ENCODE measurements at regions not wholly inside any gene's neighbourhood (a gene's known extent, or its start where the extent isn't known, plus 50 kb on each side); places are given as distances from the start of the nearest gene placed in this dataset.

- H3K4me3 ChIP-seq (ENCODE audit: control extremely low read depth in 1 of 5, extremely low read depth in 1 of 5, insufficient read depth in 1 of 5, low read depth in 2 of 5, low read length in 4 of 5) = no peak overlapping the region
- no peaks in the 10 kb centered on the region for H3K36me3 ChIP-seq (replicated peaks in 1 of 2; ENCODE audit: control extremely low read depth in 1 of 2, control insufficient read depth in 1 of 2, extremely low read depth in 1 of 2, insufficient read depth in 2 of 2, low read length in 1 of 2)
- no peak overlapping the region for H3K4me2 ChIP-seq (replicated peaks; ENCODE audit: low read depth, low read length, poor library complexity, severe bottlenecking)
- H3K27ac ChIP-seq (ENCODE audit: low read length in 2 of 2) = no peak overlapping the region
- DNase-seq = no peak
- POLR2A ChIA-PET = no interaction called here
- H3K79me2 ChIP-seq (ENCODE audit: control insufficient read depth, insufficient read depth, low read length) = no peaks in the 10 kb centered on the region
- CTCF ChIA-PET = no interaction called here
- Mint-ChIP-seq H3K27me3 (no peaks in the 10 kb centered on the region), H3K9me3 (ENCODE audit: insufficient read depth) (no peaks in the 10 kb centered on the region), H3K27ac (no peak overlapping the region), H3K4me1 (peaks cover 17% of the 10 kb centered on the region), H3K4me3 (no peak overlapping the region)
- ATAC-seq (ENCODE audit: low read depth) = no peak
- TF ChIP-seq EZH2 (IDR thresholded peaks at IDR 0.05; ENCODE audit: borderline replicate concordance, insufficient read depth, low read depth, low read length, poor library complexity, severe bottlenecking) = no peak
- TF ChIP-seq, protein P1, sequence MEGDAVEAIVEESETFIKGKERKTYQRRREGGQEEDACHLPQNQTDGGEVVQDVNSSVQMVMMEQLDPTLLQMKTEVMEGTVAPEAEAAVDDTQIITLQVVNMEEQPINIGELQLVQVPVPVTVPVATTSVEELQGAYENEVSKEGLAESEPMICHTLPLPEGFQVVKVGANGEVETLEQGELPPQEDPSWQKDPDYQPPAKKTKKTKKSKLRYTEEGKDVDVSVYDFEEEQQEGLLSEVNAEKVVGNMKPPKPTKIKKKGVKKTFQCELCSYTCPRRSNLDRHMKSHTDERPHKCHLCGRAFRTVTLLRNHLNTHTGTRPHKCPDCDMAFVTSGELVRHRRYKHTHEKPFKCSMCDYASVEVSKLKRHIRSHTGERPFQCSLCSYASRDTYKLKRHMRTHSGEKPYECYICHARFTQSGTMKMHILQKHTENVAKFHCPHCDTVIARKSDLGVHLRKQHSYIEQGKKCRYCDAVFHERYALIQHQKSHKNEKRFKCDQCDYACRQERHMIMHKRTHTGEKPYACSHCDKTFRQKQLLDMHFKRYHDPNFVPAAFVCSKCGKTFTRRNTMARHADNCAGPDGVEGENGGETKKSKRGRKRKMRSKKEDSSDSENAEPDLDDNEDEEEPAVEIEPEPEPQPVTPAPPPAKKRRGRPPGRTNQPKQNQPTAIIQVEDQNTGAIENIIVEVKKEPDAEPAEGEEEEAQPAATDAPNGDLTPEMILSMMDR (IDR thresholded peaks at IDR 0.05) = no peak
- no peaks in the 10 kb centered on the region for H4K20me1 ChIP-seq (ENCODE audit: control insufficient read depth, insufficient read depth, low read length, poor library complexity, severe bottlenecking)
- no peaks in the 10 kb centered on the region for H3K9me3 ChIP-seq (ENCODE audit: control extremely low read depth in 1 of 3, control insufficient read depth in 2 of 3, insufficient read depth in 1 of 3, low read length in 2 of 3)
- no peaks in the 10 kb centered on the region for H3K27me3 ChIP-seq (replicated peaks in 1 of 4; ENCODE audit: control extremely low read depth in 1 of 4, control insufficient read depth in 3 of 4, insufficient read depth in 4 of 4, low read length in 3 of 4)
- peaks cover 0 to 8% of the 10 kb centered on the region in 2 donors for H3K4me1 ChIP-seq (ENCODE audit: control insufficient read depth in 2 of 2, insufficient read depth in 2 of 2, low read length in 2 of 2)
- H3K9ac ChIP-seq (ENCODE audit: low read length) = no peak overlapping the region
- 97% methylated on average over 3 of the region's 3 CpGs for WGBS (ENCODE audit: insufficient coverage)
- intact Hi-C loops (cut with micrococcal nuclease) = no loop called here
- H2AFZ ChIP-seq (ENCODE audit: insufficient read depth, low read depth, low read length, poor library complexity, severe bottlenecking) = no peak overlapping the region
Measured at GRCh38 chr7:41808541-41808940, 105.7 kb upstream of the INHBA start.

GRCh38 chr7:41803569-41803968 lies 100.7 kb upstream of the INHBA start:
- Mint-ChIP-seq H3K9me3 (ENCODE audit: insufficient read depth) (no peaks in the 10 kb centered on the region), H3K27me3 (no peaks in the 10 kb centered on the region), H3K4me1 (no peaks in the 10 kb centered on the region), H3K4me3 (no peak overlapping the region), H3K27ac (no peak overlapping the region)
- Histone ChIP-seq H3K27ac (ENCODE audit: low read length in 2 of 2) (no peak overlapping the region), H4K20me1 (ENCODE audit: control insufficient read depth, insufficient read depth, low read length, poor library complexity, severe bottlenecking) (no peaks in the 10 kb centered on the region), H3K4me1 (ENCODE audit: control insufficient read depth in 2 of 2, insufficient read depth in 2 of 2, low read length in 2 of 2) (no peaks in the 10 kb centered on the region), H3K9me3 (ENCODE audit: control extremely low read depth in 1 of 3, control insufficient read depth in 2 of 3, insufficient read depth in 1 of 3, low read length in 2 of 3) (no peaks in the 10 kb centered on the region), H3K27me3 (replicated peaks in 1 of 4; ENCODE audit: control extremely low read depth in 1 of 4, control insufficient read depth in 3 of 4, insufficient read depth in 4 of 4, low read length in 3 of 4) (no peaks in the 10 kb centered on the region), H3K9ac (ENCODE audit: low read length) (no peak overlapping the region), H2AFZ (ENCODE audit: insufficient read depth, low read depth, low read length, poor library complexity, severe bottlenecking) (no peak overlapping the region), H3K4me3 (ENCODE audit: control extremely low read depth in 1 of 5, extremely low read depth in 1 of 5, insufficient read depth in 1 of 5, low read depth in 2 of 5, low read length in 4 of 5) (no peak overlapping the region), H3K36me3 (replicated peaks in 1 of 2; ENCODE audit: control extremely low read depth in 1 of 2, control insufficient read depth in 1 of 2, extremely low read depth in 1 of 2, insufficient read depth in 2 of 2, low read length in 1 of 2) (no peaks in the 10 kb centered on the region), H3K79me2 (ENCODE audit: control insufficient read depth, insufficient read depth, low read length) (no peaks in the 10 kb centered on the region), H3K4me2 (replicated peaks; ENCODE audit: low read depth, low read length, poor library complexity, severe bottlenecking) (no peak overlapping the region)
- TF ChIP-seq, protein P1 (IDR thresholded peaks at IDR 0.05) = no peak
- no peak for TF ChIP-seq EZH2 (IDR thresholded peaks at IDR 0.05; ENCODE audit: borderline replicate concordance, insufficient read depth, low read depth, low read length, poor library complexity, severe bottlenecking)
- DNase-seq (no peak), ATAC-seq (ENCODE audit: low read depth) (no peak)
- CTCF ChIA-PET = no interaction called here
- intact Hi-C loops (cut with micrococcal nuclease) = no loop called here
- WGBS (ENCODE audit: insufficient coverage) = no CpG with 5 or more reads among the region's 2 CpGs
- POLR2A ChIA-PET = no interaction called here
